ENCODE measurements at regions not wholly inside any gene's neighbourhood (a gene's known extent, or its start where the extent isn't known, plus 50 kb on each side); places are given as distances from the start of the nearest gene placed in this dataset.
"Not testable (repeated sequence)": the region's sequence is repeated elsewhere in the genome, so short reads cannot be mapped to it uniquely, and the experiment has no call there.

GRCh38 chr3:194931347-194931746 lies 245.7 kb downstream of the FAM43A start:
- DNase-seq, result no peak

- DNase-seq, result no peak
Measured at GRCh38 chr3:194931865-194932264, 246.2 kb downstream of the FAM43A start.

DNA sequence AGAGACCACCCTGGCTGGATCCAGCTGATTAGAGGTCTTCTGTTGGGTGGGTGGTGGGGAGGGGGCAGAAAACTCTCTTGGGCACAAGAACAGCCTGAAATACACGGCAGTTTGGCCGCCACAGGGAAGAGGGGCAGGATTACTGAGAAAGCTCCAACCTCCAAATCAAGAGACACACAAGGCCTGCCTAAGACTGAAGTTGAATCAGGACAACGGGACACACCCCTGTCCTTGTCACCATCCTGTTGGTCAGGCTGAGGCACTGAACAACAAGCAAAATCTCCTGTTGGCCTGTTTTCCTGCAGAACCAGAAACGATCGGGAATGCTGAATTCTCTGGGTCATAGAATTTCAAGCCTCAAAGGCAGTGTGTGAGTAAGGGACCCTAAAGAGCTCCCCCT lies 247.8 kb downstream of the FAM43A start:
- no peak for DNase-seq

DNA sequence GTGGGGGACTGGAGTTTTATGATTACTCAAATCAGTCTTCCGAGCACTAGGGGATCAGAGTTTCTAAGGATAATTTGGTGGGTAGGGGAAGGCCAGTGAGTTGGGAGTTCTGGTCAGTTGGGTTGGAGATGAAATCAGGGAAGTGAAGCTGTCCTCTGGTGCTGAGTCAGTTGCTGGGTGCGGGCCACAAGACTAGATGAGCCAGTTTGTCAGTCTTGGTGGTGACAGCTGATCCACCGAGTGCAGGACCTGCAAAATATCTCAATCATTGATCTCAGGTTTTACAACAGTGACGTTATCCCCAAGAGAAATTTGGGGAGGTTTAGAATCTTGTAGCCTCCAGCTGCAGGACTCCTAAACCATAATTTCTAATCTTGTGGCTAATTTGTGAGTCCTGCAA lies 249.4 kb downstream of the FAM43A start:
- DNase-seq, result no peak

DNA sequence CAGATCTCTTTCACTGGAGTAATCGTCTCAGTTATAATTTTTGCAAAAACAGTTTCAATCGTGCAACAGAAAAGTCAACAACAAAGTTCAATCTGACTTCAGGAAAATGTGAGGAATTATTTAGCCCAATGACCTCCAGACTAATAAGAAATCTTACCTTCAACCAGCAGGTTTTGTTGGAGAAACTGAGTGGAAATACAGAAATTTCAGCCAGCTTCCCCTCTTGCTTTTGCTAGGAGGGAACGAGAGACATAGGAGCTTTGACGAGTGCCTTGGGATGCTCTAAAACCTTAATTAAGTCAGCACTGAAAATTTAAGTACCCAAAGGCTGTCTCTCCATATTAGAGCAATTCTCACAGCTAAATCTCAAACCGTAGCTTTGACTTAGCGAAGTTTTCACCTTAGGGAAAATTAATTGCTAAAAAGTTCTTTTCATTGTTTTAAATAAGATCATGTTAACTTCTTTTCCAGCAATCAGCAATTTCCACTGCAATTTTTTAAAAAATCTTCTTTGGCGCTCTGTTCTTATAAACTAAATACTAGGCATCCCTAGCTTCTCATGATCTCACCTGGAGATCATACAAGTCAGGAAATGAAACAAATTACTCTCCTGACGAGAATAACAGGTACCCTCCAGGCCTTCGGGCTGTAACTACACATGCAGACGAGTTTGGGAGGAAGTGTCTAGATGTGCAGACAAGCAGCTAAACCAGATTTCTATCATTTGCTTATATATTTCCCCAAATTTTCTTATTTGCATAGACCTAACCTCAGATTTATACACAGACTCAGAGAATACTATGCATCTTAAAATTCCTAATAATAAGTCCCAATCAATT lies 250.2 kb downstream of the FAM43A start:
- DNase-seq, result no peak

GRCh38 chr3:194936659-194937058 lies 251.0 kb downstream of the FAM43A start:
- no peak for DNase-seq

- DNase-seq, result no peak
Measured at GRCh38 chr3:194937144-194937543, 251.5 kb downstream of the FAM43A start.

- DNase-seq, result no peak
Measured at GRCh38 chr3:194937882-194938321, 252.2 kb downstream of the FAM43A start.

- no peak for DNase-seq
Measured at GRCh38 chr3:194938845-194939531, 253.3 kb downstream of the FAM43A start.

- DNase-seq, result no peak
Measured at GRCh38 chr3:194939532-194939909, 253.8 kb downstream of the FAM43A start.

GRCh38 chr3:194939949-194940770 lies 254.5 kb downstream of the FAM43A start:
- no peak for DNase-seq

GRCh38 chr3:194941360-194941955 lies 255.8 kb downstream of the FAM43A start:
- DNase-seq, result no peak

DNA sequence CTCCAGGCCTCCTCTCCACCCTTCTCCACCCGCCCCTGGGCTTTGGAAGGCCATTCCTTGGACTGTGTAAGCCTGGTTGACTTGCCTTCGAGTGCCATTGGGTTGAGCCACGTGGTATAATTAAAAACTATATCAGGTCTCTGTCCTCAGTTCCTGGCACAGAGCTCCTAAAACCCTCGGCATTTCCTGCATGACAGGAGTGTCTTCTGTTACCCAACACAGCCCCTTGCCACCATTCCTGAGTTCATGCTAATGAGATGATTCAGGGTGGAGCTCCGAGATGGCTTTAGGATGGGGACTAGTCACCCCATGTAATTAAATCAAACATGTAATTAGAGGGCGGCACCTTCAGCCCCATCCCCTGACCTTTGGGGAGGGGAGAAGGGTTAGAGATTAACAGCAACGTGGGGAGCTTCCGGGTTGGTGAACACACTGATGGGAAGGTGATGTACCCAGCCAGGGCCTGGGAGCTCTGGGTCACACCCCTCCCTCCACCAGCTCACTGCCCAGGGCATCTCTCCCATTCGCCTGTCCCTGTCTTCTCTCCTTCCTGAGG lies 256.4 kb downstream of the FAM43A start:
- no peak for DNase-seq

- no peak for DNase-seq
Measured at GRCh38 chr3:194944526-194944925, 258.8 kb downstream of the FAM43A start.

DNA sequence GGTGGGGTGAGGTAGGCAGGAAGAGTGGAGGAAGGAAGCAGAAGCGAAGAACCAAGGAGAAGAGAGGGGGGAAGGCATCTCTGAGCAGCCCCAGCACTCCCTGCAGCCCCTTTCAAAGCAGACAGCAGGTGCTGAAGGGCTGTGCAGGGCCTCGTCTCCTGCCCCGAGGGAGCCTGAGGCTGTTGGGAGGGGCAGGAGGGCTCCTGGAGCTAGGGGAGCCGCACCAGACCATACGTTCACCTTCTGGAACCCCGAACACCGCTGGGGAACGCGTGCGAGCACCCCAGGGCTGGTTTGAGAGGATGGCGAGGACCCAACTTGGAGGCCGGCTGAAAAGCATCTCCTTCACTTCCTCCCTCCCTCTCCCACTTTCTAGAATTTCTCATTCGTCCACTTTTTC lies 259.8 kb downstream of the FAM43A start:
- DNase-seq, result no peak

DNA sequence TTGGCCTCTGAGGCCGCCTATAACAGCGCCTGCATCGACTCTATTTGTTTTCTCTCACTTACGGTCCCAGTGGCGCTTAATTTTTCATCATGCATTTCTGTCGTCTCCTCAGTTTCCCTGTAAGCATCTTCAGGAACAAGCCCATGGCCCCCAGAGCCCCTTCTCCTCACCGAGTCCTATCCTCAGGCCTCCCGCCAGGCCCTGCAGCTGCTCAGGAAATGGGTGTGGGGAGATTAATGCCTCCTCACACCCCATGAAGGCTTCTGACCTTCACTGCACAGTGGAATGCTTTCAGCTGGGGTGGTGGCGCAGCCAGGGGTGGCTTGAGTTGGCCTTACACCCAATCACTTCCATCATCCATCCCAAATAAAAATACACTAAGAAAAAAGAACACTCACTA lies 260.4 kb downstream of the FAM43A start:
- DNase-seq, result no peak

GRCh38 chr3:194949592-194949991 lies 263.9 kb downstream of the FAM43A start:
- DNase-seq, result no peak

DNA sequence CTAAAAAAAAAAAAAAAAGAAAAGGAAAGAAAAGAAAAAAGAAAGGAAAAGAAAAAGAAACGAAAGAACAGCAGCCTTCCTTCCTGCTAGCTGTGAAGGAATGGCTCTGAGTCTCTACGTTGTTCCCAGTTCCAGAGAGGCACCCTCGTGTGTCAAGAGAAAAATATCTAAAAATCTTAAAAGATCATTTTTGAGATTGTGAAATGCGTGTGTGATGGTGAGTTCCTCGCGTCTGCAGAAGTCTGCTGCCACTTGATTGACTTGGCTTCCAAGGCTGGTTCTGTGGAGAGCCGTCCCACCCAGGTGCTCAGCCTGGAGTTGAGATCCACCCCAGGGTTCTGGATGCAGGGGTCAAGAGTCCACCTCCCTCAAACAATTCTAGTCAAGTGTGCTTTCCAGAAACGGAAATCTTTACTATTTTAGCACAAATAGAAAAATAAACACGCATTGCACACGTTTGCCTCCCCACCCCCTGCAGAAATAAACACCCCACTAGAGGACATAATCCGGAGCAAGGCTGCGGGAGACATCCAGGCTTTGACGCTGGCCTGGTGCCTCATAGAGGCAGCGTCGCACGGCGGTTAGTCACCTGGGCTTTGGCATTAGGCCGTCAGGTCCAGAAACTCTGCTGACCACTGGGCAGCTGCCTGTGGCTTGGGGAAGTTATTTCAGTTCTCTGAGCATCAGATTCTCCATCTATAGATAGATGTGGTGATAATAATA lies 265.4 kb downstream of the FAM43A start:
- no peak for DNase-seq

DNA sequence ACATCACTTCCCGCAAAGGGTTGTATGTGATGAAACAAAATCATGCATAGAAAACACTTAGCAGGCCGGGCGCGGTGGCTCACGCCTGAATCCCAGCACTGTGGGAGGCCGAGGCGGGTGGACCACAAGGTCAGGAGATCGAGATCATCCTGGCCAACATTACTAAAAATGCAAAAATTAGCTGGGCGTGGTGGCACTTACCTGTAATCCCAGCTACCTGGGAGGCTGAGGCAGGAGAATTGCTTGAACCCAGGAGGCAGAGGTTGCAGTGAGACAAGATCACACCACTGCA lies 265.9 kb downstream of the FAM43A start:
- DNase-seq, result not testable (repeated sequence)

DNA sequence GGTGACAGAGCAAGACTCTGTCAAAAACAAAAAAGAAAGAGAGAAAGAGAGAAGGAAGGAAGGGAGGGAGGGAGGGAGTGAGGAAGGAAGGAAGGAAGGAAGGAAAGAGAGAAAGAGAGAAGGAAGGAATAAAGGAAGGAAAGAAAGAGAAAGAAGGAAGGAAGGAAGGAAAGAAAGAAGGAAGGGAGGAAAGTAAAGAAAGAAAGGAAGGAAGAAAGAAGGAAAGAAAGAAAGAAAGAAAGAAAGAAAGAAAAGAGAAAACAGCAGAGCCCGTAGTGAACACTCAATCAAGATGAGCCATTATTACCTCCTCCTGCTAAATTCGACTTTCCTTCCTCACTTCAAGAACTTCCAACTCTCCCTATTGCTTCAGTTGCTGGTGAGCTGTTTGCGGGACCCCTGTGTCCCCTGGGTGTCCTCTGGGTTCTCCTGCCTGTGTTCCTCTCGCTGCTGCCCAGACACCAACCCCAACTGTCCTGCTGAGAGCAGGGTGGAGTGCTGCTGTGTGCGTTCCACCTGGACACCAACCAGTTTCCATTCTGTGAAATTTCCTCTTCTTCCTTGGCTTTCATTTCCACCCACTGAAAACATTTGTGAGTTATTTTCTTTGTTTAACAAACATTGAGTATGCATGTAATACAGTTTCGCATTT lies 266.4 kb downstream of the FAM43A start:
- no peak for DNase-seq

DNA sequence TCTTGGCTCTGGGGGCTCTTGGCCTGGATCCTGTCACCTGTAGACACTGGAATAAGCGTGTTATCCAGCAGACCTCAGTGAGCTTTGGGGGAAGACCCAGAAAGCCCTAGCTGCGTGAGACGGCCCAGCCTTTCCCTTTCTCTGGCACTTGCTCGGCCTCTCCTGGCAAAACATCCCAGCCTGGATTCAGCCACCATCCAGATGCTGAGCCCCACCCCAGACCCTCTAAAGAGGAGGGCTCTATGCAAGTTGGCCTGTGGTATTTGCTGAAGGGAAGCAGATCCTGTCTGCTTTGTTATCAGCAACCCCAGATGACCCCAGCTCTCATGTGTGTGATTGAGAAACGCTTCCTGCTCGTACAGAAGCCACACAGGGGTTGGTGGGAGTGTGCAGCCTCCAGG lies 267.2 kb downstream of the FAM43A start:
- no peak for DNase-seq

DNA sequence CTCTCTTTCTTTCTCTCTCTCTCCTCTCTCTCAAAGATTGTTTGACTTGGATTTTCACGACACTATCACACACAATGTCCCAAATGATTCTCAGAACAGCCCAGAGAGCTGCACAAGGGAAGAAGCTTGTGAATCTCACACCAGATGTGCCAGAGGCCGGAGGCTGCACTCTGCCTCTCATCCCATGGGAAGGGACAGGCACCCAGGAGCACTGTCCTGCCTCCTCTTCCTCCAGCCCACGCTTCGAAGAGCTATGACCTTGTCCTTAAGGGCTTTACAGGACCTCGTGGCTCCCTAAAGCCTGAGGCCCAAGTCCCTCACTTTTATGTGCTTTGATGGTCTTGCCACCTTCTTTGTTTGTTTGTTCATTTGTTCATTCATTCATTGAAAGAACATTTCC lies 267.6 kb downstream of the FAM43A start:
- DNase-seq, result no peak
